Osteoblast (primary cell): ENCODE measurements at regions not wholly inside any gene's neighbourhood (a gene's known extent, or its start where the extent isn't known, plus 50 kb on each side); places are given as distances from the start of the nearest gene placed in this dataset.

Experiments used
- DNase-seq: peaks from one replicate; pipeline ENCODE4 v3.0.0; 2011; ENCODE audit warnings: low spot score, mixed read lengths; ENCODE audit not compliant: insufficient read length; ENCODE audit errors: missing footprints
- H2AFZ ChIP-seq: 2 replicates; pipeline ENCODE4 v1.6.0; 2011; ENCODE audit warnings: mild to moderate bottlenecking, low read length
- H3K27ac ChIP-seq: 2 replicates; pipeline ENCODE4 v1.5.1; 2011; ENCODE audit warnings: mild to moderate bottlenecking, low read depth, low read length, moderate library complexity
- H3K27me3 ChIP-seq: 2 replicates; pipeline ENCODE4 v1.6.0; 2012; ENCODE audit warnings: mild to moderate bottlenecking, control low read depth, inconsistent platforms, low read length, moderate library complexity; ENCODE audit not compliant: insufficient read depth
- H3K36me3 ChIP-seq: 2 replicates; pipeline ENCODE4 v1.5.1; 2011; ENCODE audit warnings: mild to moderate bottlenecking, low read length, control low read depth, moderate library complexity; ENCODE audit not compliant: insufficient read depth
- H3K4me1 ChIP-seq: 2 replicates; pipeline ENCODE4 v1.5.1; 2011; ENCODE audit warnings: mild to moderate bottlenecking, low read length, control low read depth, moderate library complexity; ENCODE audit not compliant: insufficient read depth
- H3K4me2 ChIP-seq: 2 replicates; pipeline ENCODE4 v1.6.0; 2011; ENCODE audit warnings: mild to moderate bottlenecking, low read length; ENCODE audit not compliant: insufficient read depth
- H3K4me3 ChIP-seq: fragments of 200-600 bp; sonication (generic); 3 replicates; pipeline ENCODE4 v1.5.1; 2012; ENCODE audit warnings: mild to moderate bottlenecking, low read length, inconsistent platforms; ENCODE audit not compliant: insufficient read depth
- H3K79me2 ChIP-seq: 2 replicates; pipeline ENCODE4 v1.6.0; 2012; ENCODE audit warnings: mild to moderate bottlenecking, low read length, control low read depth, inconsistent platforms; ENCODE audit not compliant: insufficient read depth
- H3K9me3 ChIP-seq: 2 replicates; pipeline ENCODE4 v1.5.1; 2011; ENCODE audit warnings: low read depth, low read length, control low read depth
- H4K20me1 ChIP-seq: 2 replicates; pipeline ENCODE4 v1.6.0; 2012; ENCODE audit warnings: mild to moderate bottlenecking, low read length, control low read depth; ENCODE audit not compliant: insufficient read depth
- TF ChIP-seq, protein P1 (sequence below): IDR thresholded peaks from 2 replicates; pipeline ENCODE4 v1.5.1; 2011; ENCODE audit warnings: mild to moderate bottlenecking, low read depth, low read length, moderate library complexity; ENCODE audit errors: extremely low read depth

DNA sequence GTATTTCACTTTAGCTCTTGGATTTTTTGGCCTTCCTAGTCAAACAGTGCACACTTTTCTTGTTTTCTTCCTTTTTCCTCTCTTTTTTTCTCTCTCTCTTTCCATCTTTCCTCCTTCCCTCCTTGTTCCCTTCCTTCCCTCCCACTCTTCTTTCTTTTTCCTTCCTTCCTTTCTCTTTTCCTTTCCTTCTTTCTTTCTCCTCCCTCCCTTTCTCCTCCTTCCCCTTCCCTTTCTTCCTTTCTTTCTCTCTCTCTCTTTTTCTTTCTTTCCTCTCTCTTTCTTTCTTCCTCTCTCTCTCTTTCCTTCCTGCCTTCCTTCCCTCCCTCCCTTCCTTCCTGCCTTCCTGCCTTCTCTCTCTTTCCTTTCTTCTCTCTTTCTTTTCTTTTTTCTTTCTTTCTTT is 181.6 kb upstream of the ELAC2 start:
- no peaks in the 10 kb centered on the region for H4K20me1 ChIP-seq
- no peaks in the 10 kb centered on the region for H3K4me1 ChIP-seq
- TF ChIP-seq, protein P1, sequence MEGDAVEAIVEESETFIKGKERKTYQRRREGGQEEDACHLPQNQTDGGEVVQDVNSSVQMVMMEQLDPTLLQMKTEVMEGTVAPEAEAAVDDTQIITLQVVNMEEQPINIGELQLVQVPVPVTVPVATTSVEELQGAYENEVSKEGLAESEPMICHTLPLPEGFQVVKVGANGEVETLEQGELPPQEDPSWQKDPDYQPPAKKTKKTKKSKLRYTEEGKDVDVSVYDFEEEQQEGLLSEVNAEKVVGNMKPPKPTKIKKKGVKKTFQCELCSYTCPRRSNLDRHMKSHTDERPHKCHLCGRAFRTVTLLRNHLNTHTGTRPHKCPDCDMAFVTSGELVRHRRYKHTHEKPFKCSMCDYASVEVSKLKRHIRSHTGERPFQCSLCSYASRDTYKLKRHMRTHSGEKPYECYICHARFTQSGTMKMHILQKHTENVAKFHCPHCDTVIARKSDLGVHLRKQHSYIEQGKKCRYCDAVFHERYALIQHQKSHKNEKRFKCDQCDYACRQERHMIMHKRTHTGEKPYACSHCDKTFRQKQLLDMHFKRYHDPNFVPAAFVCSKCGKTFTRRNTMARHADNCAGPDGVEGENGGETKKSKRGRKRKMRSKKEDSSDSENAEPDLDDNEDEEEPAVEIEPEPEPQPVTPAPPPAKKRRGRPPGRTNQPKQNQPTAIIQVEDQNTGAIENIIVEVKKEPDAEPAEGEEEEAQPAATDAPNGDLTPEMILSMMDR = no peak
- DNase-seq = no peak
- no peak overlapping the region for H3K27ac ChIP-seq
- no peaks in the 10 kb centered on the region for H3K36me3 ChIP-seq
- H3K9me3 ChIP-seq = no peaks in the 10 kb centered on the region
- no peaks in the 10 kb centered on the region for H3K79me2 ChIP-seq
- no peak overlapping the region for H2AFZ ChIP-seq
- H3K27me3 ChIP-seq = no peaks in the 10 kb centered on the region
- no peak overlapping the region for H3K4me3 ChIP-seq
- H3K4me2 ChIP-seq = no peak overlapping the region

DNA sequence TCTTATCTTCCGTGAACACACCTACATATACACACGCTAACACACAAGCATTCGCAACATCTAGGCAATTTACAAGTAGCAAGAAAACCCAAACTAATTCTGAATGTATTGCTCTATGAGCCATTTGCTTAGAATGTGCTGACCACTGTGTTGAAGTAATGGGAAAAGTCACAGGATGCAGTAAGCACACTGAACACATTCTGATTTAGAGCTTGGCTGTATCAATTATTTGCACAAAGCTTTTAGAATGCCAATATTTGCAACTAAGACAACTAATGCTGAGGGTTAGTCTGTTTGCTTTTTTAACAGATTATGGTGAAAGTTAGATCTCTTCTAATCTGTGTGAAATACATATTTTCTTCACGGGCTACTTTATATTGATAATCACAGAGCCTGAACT is 179.8 kb upstream of the ELAC2 start:
- Histone ChIP-seq H3K9me3 (no peaks in the 10 kb centered on the region), H4K20me1 (no peaks in the 10 kb centered on the region), H3K79me2 (no peaks in the 10 kb centered on the region), H3K4me2 (no peak overlapping the region), H3K27me3 (no peaks in the 10 kb centered on the region), H3K4me1 (no peaks in the 10 kb centered on the region), H3K36me3 (no peaks in the 10 kb centered on the region), H3K4me3 (no peak overlapping the region), H2AFZ (no peak overlapping the region), H3K27ac (no peak overlapping the region)
- TF ChIP-seq, protein P1 = no peak
- no peak for DNase-seq

DNA sequence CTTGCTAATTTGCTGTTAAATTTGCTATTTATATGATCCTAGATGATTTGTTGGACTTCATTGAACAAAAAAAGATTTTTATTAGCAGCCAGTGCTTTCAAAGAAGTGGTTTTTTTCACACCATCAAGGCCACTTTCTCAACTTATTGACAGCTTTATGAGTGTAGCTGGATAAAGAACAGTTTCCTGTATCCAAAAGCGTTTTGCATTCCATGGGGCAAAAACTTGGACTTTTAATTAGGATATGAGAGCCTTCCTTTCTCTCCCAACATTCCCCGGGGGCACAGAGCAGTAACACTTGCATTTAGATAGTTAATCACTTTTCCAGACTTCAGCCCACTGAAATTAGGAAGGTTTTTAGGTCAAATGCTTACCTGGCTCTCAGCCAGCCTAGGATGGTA is 177.1 kb upstream of the ELAC2 start:
- H3K79me2 ChIP-seq = no peaks in the 10 kb centered on the region
- no peaks in the 10 kb centered on the region for H3K9me3 ChIP-seq
- no peaks in the 10 kb centered on the region for H4K20me1 ChIP-seq
- TF ChIP-seq, protein P1 = no peak
- no peak overlapping the region for H3K4me2 ChIP-seq
- H3K4me3 ChIP-seq = no peak overlapping the region
- no peaks in the 10 kb centered on the region for H3K36me3 ChIP-seq
- H3K27me3 ChIP-seq = no peaks in the 10 kb centered on the region
- H2AFZ ChIP-seq = no peak overlapping the region
- H3K4me1 ChIP-seq = no peaks in the 10 kb centered on the region
- DNase-seq = no peak
- no peak overlapping the region for H3K27ac ChIP-seq

DNA sequence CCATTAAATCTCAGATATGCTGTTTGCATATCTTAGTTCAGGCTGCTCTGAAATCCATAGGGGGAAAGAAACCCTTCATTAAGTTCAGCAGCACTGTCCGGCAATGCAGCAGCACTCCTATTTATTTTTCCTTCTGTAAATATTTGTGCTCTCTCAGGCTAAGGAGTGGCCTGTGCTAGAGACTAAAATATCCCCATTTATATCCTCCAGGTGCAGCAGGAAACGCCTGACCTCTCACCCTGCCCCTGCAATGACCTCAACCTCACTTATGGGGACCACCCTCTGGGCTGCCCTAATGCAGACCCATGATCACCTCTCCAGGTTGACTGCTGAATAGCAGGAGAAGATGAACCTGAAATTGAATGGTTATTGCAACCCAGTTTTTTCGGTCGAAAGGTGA is 165.0 kb upstream of the ELAC2 start:
- no peak for DNase-seq
- no peak overlapping the region for H3K4me2 ChIP-seq
- H3K36me3 ChIP-seq = no peaks in the 10 kb centered on the region
- TF ChIP-seq, protein P1 = no peak
- H3K4me1 ChIP-seq = no peaks in the 10 kb centered on the region
- no peaks in the 10 kb centered on the region for H3K9me3 ChIP-seq
- no peak overlapping the region for H3K4me3 ChIP-seq
- no peaks in the 10 kb centered on the region for H3K27me3 ChIP-seq
- H4K20me1 ChIP-seq = no peaks in the 10 kb centered on the region
- H3K27ac ChIP-seq = no peak overlapping the region
- H2AFZ ChIP-seq = no peak overlapping the region
- no peaks in the 10 kb centered on the region for H3K79me2 ChIP-seq
